ENCODE measurements at regions not wholly inside any gene's neighbourhood (a gene's known extent, or its start where the extent isn't known, plus 50 kb on each side); places are given as distances from the start of the nearest gene placed in this dataset.

DNA sequence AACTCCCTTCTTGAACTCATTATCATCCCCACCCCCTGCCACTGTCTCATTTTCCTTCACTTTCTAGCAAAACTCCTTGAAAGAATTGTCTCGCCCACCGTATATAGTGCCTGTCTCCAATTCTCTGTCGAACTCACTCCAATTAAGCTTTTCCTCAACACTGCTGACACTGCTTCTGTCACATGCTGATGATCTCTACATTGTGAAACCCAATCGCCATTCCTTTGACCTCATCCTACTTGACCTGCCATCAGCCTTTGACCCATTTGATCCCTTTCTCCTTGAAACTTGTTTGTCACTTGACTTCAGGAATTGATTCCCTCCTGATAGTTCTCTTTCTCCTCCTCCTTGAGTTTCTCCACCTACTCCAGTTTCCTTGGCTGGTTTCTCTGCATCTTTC is 54.8 kb downstream of the CCDC71L start:
- H3K27ac ChIP-seq, result no peak overlapping the region
- no peak for DNase-seq (ENCODE audit: low read depth, low spot score)

DNA sequence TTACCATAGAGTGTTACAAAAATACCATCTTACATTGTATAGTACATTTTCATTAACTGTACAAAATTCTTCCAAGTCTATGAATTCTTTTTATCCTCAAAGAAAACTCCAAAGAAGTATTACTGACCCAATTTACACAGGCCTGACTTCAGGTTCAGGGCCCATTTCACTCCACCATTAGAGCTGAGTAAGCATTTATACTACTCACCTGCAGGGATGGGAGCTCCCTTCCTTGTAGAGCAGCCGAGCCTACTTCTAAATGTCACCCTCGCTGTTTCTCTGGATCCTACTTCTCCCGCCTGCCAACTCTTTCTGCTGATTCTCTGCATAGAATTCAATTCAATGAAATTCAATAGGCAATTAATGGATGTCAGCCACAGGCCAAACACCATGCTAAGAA is 56.0 kb downstream of the CCDC71L start:
- no peak for DNase-seq (ENCODE audit: low read depth, low spot score)
- no peak overlapping the region for H3K27ac ChIP-seq

- H3K27ac ChIP-seq, result no peak overlapping the region
- DNase-seq (ENCODE audit: low read depth, low spot score), result no peak
Measured at GRCh38 chr7:106604303-106604924, 56.5 kb downstream of the CCDC71L start.

DNA sequence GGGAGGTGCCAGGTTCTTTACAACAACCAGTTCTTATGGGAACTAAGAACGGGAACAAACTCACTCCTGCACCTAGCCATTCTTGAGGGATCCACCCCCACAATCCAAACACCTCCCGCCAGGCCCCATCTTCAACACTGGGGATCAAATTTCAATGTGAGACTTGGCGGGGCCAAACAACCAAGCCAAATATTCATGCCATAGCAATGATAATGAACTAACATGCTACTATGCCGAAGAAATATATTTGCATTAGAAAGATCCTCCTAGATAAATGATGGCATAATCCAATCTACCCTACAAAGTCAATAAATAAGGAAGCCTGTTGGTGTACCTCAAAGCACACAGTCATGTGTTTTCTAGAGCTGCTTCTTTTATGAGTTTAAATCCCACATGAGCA is 57.6 kb downstream of the CCDC71L start:
- no peak for DNase-seq (ENCODE audit: low read depth, low spot score)
- H3K27ac ChIP-seq, result no peak overlapping the region

DNA sequence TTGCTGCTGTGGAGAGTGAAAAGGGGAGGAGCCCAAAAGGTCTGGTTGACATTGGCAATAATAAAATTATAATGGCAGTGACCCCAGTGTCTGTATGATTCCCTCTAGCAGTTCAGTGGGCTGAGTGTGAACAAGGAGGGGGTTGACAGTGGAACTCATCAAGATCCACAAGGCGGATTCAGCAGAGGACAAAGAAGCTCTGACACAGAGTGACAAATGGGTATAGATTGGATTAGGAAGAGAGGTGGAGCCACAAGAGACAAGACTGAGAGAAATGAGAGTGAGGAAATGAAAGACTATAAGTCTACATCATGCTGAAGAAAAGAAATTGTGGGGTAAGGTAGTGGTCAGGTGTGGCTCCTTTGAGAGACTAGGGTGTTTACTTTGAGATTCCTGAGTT is 58.9 kb downstream of the CCDC71L start:
- DNase-seq (ENCODE audit: low read depth, low spot score), result no peak
- no peak overlapping the region for H3K27ac ChIP-seq

- DNase-seq (ENCODE audit: low read depth, low spot score), result no peak
- H3K27ac ChIP-seq, result no peak overlapping the region
Measured at GRCh38 chr7:106600569-106601373, 60.2 kb downstream of the CCDC71L start.

- H3K27ac ChIP-seq, result peak overlapping the region; percentile 83
- peak; percentile 92 for DNase-seq (ENCODE audit: low read depth, low spot score)
Measured at GRCh38 chr7:106599343-106599698, 61.6 kb downstream of the CCDC71L start.

GRCh38 chr7:106598663-106599342 is 62.2 kb downstream of the CCDC71L start:
- peak overlapping the region; percentile 83 for H3K27ac ChIP-seq
- DNase-seq (ENCODE audit: low read depth, low spot score), result peak; percentile 43

- peak overlapping the region; percentile 83 for H3K27ac ChIP-seq
- DNase-seq (ENCODE audit: low read depth, low spot score), result no peak
Measured at GRCh38 chr7:106597751-106598546, 63.0 kb downstream of the CCDC71L start.

DNA sequence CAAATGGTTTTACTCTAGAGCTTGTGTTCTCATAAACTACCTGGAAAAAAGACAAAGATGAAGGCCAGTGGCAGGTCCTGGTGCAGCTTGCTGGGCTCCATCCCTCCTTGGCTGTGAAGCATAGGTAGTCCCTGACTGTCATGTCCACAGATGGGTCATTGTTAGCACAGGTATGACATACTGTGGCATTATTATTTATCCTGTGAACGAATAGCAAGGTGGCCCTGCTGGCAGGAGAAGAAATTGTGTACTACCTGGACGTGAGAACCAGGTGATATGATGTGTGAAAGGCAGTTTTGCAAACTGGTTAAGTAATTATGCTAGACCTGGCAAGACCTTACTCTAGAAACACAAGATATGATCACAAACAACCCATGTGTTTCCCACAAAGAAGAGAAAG is 63.9 kb downstream of the CCDC71L start:
- H3K27ac ChIP-seq, result no peak overlapping the region
- DNase-seq (ENCODE audit: low read depth, low spot score), result no peak

DNA sequence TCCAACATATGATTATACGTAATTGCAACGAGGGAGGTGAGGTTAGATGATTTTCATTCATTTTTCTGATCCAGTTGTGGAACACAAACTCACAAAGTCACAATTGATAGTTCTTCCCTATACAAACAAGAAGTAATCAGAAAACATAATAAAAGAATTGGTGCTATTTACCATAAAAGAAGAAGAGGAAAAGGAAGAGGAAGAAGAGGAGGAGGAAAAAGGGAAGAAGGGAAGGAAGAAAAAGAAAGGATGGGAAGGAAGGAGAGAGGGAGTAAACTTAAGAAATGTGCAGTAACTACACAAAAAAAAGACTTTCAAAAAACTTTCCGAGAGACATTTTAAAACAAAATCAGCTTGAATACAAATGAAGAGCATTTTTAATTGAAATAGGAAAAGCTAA is 65.0 kb downstream of the CCDC71L start:
- no peak for DNase-seq (ENCODE audit: low read depth, low spot score)
- H3K27ac ChIP-seq, result no peak overlapping the region

DNA sequence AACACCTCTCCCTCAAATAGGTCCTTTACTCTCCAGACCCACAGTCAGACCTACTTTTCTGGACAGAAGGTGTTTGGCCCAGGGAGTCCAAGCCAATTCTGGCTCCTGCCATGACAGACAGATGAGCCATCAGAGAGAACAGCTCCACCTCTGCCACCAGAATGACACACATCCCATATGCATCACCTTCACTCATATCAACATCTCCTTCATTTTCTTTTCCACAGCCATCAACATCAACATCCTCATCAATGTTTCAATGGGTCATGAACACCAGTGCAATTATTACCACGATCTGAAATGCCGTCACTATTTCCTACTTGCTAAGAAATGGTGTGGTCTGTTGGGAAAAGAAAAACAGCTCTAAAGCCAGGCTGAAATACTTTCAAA is 67.9 kb downstream of the CCDC71L start:
- no peak overlapping the region for H3K27ac ChIP-seq
- no peak for DNase-seq (ENCODE audit: low read depth, low spot score)

DNA sequence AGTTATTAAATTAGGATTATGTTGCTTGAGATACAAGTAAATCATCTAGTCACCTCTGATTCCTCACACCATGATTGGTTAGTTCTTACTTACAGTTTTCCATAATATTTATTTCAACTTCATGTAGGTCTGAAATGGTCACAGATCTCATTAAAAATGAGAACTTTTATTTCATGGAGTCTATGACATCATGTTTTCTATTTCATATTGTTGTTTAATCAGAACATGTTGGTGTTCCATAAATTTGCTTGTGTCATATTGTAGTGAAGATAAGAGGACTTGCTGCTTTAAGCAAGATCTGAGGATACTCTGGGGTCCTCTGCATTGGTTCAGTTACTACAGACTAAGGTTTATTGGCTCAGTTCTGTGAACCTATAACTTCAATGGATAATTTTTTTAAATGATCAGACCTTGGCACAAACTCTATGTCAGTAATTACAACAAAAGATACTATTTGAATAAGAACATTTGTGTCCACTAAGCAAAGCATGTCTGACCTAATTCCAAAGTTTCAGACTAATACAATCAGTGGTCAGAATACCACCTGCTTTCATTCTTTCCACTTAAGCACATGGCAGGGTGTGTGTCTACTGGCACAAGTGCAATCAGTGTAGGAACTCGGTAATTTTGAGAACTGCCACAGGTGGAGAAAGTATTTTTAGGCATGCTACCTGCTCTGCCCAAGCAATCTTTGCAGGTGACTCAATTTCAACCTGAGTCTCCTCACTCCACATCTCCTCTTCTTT is 68.5 kb downstream of the CCDC71L start:
- DNase-seq (ENCODE audit: low read depth, low spot score), result no peak
- H3K27ac ChIP-seq, result no peak overlapping the region

GRCh38 chr7:106591146-106591545 is 69.8 kb downstream of the CCDC71L start:
- H3K27ac ChIP-seq, result no peak overlapping the region
- DNase-seq (ENCODE audit: low read depth, low spot score), result no peak

DNA sequence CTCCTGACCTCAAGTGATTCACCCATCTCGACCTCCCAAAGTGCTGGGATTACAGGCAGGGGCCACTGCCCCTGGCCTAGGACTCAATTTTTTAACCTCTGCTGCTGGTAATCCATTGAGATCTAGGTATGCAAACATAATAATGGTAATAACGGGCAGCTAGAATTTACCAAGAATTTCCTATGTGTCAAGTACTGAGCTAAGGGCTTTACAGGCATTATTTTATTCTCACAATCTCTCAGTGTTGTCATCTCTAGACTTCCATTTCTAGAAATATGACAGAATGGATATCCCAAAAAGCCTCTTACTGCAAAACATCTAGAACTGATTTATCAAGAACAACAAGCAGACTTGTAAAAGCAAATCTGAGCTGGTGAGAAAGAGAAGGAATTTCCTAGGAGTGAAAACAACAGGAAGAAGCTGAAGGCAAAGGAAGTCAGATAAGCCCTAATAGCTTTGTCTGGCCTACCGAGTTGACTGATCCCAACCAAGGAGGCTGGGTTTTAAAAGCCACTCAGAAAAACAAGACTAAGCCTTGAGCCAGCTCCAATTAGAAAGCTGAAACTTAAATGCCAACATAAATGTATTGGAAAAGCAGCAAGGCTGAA is 70.6 kb downstream of the CCDC71L start:
- no peak overlapping the region for H3K27ac ChIP-seq
- no peak for DNase-seq (ENCODE audit: low read depth, low spot score)

GRCh38 chr7:106589198-106589879 is 71.6 kb downstream of the CCDC71L start:
- DNase-seq (ENCODE audit: low read depth, low spot score), result no peak
- no peak overlapping the region for H3K27ac ChIP-seq

DNA sequence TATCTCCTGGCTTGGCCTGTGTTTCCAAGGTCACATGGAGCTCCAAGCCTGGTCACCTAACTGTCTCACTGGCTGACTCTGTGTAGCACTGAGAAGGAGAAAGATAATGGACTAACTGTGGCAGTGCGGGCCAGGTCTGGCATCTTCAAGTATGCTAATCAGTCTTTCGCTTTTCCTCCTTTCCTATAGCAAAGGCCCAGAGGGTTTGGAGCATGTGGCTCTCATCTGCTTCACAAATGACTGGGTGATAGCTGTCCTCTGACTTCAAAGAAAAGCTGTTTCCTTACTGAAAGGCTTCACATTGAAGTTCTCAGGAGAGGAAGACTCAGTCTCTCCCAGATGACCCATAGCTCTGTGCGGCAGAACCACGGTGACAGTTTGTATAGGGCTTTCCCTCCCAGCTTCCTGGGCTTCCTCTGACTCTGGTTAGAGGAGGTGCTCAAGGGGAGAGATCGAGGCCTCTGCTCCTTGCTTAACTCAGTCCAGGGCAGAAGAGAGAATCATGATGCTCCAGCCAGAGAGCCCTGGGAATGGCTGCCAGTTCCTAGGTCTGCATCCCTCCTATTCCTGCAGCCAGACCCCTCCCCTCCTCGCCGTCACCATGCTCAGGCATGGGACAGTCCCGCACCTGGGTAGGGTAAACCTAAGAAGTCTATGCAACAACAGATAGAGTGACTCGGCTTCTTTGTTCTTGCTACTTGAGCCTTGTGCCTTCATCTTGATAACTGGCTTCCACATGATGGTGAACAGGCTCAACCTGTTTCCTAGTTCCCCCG is 72.3 kb downstream of the CCDC71L start:
- no peak overlapping the region for H3K27ac ChIP-seq
- DNase-seq (ENCODE audit: low read depth, low spot score), result no peak

All from epithelial cell of prostate (primary cell).